Urinary bladder (tissue), 3 donors: ENCODE measurements at regions not wholly inside any gene's neighbourhood (a gene's known extent, or its start where the extent isn't known, plus 50 kb on each side); places are given as distances from the start of the nearest gene placed in this dataset.
A peak's percentile ranks its signal among the peaks of the same experiment; 100 is the strongest.

ENCODE experiments used
- DNase-seq: peaks from one replicate; pipeline ENCODE4 v3.0.0-alpha.2; 2015; ENCODE audit errors: extremely low spot score
- H3K27ac ChIP-seq: one replicate; pipeline ENCODE4 v1.5.1; 2013; ENCODE audit warnings: low read depth, mild to moderate bottlenecking, moderate library complexity
- H3K36me3 ChIP-seq: one replicate; pipeline ENCODE4 v1.6.1; 2013; ENCODE audit warnings: mild to moderate bottlenecking, moderate library complexity; ENCODE audit not compliant: insufficient read depth
- H3K4me1 ChIP-seq: one replicate; pipeline ENCODE4 v1.6.1; 2013; ENCODE audit warnings: mild to moderate bottlenecking, moderate library complexity; ENCODE audit not compliant: insufficient read depth
- H3K4me3 ChIP-seq: one replicate; pipeline ENCODE4 v1.5.1; 2013; ENCODE audit warnings: low read depth, low read length
- WGBS: extraction: QIAGEN DNeasy Blood & Tissue Kit; methylation state at CpG from one replicate; pipeline ENCODE4 v1.1.7; 2013; 5-methylcytosine and 5-hydroxymethylcytosine counted together
- donor health status: healthy with polysubstance abuse.
- donor health status: healthy.

DNA sequence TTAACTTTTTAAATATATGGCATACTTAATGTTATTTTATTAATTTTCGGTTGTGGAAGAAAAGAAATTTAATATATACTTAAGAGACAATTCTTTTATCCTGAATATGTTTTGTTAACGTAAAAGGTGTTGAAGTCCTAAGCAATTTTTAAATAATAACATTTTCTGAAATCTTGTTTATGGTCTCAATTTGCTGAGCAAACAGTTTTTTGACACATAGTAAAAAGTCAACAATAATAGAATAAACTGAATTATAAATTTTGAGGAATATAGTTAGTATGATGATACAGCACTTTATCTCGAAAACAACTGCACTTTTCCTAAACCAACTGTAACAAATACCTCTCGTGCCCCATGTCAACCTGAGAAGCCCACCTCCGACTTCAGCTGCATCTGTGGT lies 229.8 kb upstream of the TARS1 start:
- DNase-seq: no peak
- Histone ChIP-seq H3K4me3 (no peak overlapping the region), H3K36me3 (no peaks in the 10 kb centered on the region), H3K27ac (no peak overlapping the region), H3K4me1 (no peaks in the 10 kb centered on the region)
- 91% methylated on average over 5 of the region's 5 CpGs for WGBS

DNA sequence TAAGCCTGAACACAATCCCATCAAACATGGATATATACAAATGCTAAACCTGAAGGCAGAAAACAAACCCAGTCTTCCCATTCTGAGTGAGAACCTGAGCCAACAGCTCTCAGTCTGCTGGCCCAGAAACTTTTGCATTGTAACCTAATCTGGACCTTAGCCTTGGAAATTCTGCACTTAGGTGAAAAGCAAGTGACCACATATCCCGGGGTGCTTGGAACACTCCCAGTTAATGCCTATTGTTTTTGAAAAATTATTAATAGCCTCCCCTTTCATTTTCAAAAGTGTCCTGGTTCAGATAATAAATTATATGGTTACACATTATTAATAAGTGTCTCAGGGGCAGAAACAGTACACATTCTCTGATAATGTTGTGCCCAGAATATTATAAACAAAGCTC lies 228.3 kb upstream of the TARS1 start:
- 39% methylated on average over 1 of the region's 1 CpG for WGBS
- H3K4me3 ChIP-seq: no peak overlapping the region
- H3K27ac ChIP-seq: no peak overlapping the region
- no peak for DNase-seq
- no peaks in the 10 kb centered on the region for H3K4me1 ChIP-seq
- H3K36me3 ChIP-seq: no peaks in the 10 kb centered on the region

DNA sequence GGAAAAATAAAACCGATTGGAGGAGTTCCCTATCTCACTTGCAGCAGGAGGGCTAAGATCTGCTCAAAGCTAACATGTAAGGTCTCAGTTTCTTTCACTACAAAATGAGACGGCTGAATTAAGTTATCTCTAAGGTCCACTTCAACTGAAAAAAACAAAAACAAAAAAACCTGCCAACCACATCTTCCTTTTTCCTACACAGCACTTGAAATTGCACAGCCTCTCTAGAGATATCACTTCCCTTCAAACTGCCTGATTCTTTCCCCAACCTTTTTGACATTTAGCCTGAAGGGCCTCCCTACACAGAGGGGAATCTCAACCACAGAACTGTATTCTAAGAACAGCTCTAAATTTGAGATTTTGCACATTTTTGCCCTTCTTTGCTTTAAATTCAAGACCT lies 227.9 kb upstream of the TARS1 start:
- H3K36me3 ChIP-seq: no peaks in the 10 kb centered on the region
- H3K4me3 ChIP-seq: no peak overlapping the region
- WGBS: 47% methylated on average over 2 of the region's 2 CpGs
- DNase-seq: no peak
- no peaks in the 10 kb centered on the region for H3K4me1 ChIP-seq
- no peak overlapping the region for H3K27ac ChIP-seq

DNA sequence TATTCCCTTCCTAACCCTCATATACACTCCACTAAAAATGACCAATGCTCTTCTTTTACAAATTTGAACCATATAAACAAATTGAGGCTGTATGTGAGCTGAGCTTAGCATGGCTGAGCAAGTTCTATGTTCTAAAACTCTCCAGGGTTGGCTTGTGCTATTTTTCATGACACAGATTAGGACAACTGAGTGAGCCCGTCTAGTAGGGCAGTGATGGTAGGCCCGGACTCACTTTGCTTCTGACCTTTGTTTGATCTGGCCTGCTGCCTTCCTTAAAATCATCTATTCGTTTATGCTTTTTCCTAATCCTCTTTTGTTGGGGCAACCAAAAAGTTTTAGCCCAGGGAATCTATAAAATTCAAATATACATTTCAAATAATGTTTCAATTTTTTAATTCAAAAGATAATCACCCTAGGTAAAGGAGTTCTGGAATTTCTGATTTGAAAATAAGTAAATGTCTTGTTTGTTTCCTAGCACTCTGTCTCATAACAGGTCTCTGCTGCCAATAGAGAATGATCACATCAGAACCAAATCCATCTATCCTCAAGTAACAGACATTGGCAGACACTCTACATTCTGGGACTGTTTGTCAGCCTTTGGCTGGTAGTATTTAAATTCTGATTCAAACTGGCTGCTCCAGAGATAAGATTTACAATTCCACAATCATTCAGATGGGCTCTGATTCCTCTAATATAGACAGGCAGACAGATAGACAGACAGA lies 217.0 kb upstream of the TARS1 start:
- Histone ChIP-seq H3K4me1 (no peaks in the 10 kb centered on the region), H3K36me3 (no peaks in the 10 kb centered on the region), H3K4me3 (no peak overlapping the region), H3K27ac (no peak overlapping the region)
- DNase-seq: no peak
- 63% methylated on average over 3 of the region's 3 CpGs for WGBS

DNA sequence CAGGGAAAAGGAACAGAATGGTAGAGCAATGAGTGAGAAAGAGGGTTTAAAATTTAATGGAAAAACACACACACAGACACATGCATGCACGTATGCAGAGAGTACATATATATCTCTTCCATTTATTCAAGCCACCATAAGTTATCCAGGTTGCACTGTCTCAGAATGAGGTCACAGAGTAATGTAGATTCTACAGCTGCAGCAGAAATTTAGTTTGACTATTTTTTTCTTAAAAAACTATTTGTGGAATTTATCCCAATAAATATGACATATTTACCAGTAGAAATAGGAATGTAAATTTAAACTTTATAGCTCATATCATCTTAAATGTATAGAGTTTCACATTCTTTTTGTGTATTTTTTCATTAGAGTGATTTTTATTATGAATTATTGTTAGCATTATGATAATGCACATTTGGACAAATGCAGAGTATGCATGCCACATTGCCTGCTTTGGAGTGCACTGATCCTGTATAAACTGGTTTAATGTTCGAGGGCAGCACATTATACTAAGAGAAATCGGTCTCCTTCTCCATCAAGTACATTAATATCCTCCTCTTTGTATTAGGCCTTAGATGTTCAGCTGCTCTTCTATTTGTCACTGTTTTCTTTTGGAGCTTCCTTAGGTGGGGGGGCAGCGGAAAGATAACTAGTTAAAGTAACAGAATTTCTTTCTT lies 216.3 kb upstream of the TARS1 start:
- DNase-seq: no peak
- H3K4me1 ChIP-seq: no peaks in the 10 kb centered on the region
- WGBS: 92% methylated on average over 4 of the region's 4 CpGs
- H3K36me3 ChIP-seq: no peaks in the 10 kb centered on the region
- no peak overlapping the region for H3K27ac ChIP-seq
- no peak overlapping the region for H3K4me3 ChIP-seq

DNA sequence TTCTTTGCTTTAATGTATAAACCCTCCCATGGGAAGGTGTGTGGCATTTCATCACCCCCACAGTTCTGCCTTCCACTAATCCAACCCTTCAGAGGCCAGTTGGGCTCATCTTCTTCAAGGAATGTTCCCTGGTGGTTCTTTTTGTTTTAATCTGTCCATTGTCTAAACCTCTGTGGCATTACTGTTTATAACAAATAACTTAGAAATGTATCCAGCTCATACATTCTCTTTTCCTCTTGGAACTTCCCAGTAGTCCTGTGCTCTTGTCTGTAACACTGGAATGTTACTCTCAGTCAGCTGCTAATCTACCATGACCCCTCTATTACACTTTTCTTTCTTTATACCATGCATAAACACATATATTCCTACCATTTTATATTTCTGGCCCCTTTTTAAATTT lies 213.5 kb upstream of the TARS1 start:
- no peaks in the 10 kb centered on the region for H3K36me3 ChIP-seq
- H3K27ac ChIP-seq: no peak overlapping the region
- H3K4me3 ChIP-seq: no peak overlapping the region
- no peak for DNase-seq
- H3K4me1 ChIP-seq: no peaks in the 10 kb centered on the region

DNA sequence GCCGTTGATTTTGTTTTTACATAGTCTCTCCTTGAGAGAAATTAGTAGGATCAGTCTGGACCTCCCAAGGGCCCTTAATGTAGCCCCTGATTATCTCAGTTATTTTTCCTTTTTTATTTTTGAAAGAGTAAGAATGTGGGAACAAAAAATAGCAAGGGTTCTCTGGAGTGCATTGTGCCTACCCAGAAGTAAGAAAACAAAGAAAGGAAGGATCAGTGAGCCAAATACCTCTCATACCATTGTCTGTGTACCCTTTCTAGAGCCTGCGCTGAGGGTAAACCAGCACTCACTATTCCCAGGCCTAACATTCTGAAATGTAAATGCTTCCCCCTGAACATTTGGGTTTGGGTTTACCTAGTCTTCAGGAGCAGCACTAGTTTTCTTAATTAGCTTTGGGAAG lies 213.0 kb upstream of the TARS1 start:
- no peaks in the 10 kb centered on the region for H3K4me1 ChIP-seq
- no peak overlapping the region for H3K4me3 ChIP-seq
- no peak overlapping the region for H3K27ac ChIP-seq
- no peaks in the 10 kb centered on the region for H3K36me3 ChIP-seq
- WGBS: 82% methylated on average over 2 of the region's 2 CpGs
- DNase-seq: no peak

DNA sequence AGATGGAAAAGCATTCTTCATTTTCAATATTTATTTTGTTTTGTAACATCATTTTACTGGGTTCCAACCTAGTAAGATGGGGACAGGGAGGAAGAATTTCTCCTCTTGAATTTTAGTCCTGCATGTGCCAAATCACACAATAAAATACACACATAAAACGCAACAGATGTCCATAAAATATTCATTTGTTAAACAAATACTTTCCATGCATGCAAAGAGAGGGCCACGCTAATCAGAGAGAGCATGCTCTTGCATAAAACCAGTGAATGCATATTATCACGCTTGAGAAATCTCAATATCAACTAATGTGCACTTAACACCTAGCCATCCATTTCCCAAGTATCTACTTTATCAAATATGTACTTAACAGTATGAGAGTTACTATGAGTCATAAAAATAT lies 212.6 kb upstream of the TARS1 start:
- Histone ChIP-seq H3K4me1 (no peaks in the 10 kb centered on the region), H3K4me3 (no peak overlapping the region), H3K27ac (no peak overlapping the region), H3K36me3 (no peaks in the 10 kb centered on the region)
- DNase-seq: no peak
- 58% methylated on average over 3 of the region's 3 CpGs for WGBS

DNA sequence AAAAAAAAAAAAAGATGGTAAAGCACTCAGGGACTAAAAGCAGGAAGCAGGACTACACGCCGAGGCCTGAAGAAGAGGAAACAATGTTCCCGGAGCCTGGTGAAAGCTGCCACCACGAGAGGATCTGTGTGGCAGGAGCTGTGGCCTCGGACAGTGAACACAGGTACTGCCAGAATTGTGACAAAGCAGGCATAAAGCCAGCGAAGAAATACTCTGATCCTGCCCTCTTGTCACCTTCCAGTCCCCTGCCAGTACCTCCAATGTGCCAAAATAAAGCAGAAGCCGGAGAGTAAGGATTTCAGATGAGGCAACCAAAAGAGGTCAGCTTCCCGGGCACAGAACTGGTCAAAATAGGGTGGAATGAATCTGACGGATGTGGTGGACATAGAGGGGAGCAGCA lies 211.5 kb upstream of the TARS1 start:
- Histone ChIP-seq H3K36me3 (no peaks in the 10 kb centered on the region), H3K4me1 (no peaks in the 10 kb centered on the region), H3K27ac (no peak overlapping the region), H3K4me3 (no peak overlapping the region)
- no peak for DNase-seq
- 72% methylated on average over 9 of the region's 9 CpGs for WGBS

DNA sequence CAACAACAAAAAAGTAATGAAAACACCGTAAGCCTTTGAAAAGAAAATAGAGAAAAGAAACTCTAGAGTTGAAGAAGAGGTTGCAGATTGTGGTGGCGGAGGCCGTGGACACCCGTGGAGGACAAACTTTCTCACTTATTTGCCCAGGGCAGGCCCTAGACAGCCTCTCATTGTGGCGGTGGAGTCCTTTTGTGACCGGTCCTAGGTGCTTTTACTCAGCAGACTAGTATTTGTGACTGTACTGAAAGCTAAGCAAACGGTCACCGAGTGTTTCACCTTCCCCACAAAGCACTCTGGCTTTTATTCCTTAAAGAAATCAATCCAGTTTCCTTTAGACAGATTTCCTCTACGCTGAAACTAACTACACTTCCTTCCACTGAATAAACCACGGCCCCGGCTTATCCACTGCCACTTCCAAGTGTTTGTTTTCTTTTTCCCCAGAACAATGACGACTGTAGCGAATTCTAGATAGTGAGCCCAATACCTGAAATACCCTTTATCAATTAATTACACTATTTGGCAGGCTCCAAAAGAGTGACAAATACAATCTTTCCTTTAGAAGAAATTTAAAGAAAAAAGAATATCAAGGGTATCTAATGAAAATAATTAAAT lies 210.2 kb upstream of the TARS1 start:
- no peak overlapping the region for H3K4me3 ChIP-seq
- no peak for DNase-seq
- no peaks in the 10 kb centered on the region for H3K36me3 ChIP-seq
- no peaks in the 10 kb centered on the region for H3K4me1 ChIP-seq
- H3K27ac ChIP-seq: no peak overlapping the region
- 78% methylated on average over 13 of the region's 13 CpGs for WGBS

DNA sequence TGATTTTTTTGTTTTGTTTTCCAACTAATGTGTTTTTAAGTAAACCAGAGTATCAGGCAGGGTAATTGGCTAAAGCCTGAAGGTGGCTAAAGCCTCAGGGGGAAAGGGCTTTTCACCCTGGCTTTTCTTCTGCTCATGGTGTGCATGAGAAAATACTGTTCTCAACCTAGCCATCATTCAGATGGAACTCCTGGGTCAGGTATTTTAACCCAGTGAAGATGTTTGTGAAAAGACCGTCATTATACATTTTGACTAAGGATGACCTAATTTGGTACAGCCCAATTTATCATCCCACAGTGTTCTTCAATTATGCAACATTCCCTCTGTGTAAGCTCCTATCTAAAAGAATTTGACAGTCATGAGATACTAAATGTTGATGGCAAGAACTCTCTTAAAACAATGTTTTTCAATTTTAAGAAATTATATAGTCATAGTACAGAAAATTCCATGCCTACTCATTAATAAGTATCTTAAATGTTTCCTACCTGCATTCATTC lies 209.5 kb upstream of the TARS1 start:
- 94% methylated on average over 1 of the region's 1 CpG for WGBS
- Histone ChIP-seq H3K27ac (no peak overlapping the region), H3K4me3 (no peak overlapping the region), H3K36me3 (no peaks in the 10 kb centered on the region), H3K4me1 (no peaks in the 10 kb centered on the region)
- no peak for DNase-seq

DNA sequence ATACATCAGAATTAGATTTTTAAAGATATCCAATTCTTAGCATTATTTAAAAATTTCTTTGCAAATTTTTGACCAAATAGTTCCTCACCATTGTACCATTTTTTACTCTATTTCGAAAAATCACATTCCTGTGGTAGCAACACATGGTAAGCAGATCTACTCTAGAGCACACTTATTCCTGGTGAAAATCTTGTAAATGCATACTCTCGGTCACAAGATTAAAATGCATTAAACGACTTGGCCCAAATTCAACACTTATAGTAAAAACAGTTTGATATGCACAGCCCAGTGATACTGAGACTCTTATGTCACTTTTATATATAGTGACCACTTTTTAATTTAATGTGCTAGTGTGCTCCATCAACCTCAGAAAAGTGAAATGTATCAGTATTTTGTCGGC lies 208.8 kb upstream of the TARS1 start:
- no peak overlapping the region for H3K27ac ChIP-seq
- H3K4me1 ChIP-seq: no peaks in the 10 kb centered on the region
- DNase-seq: no peak
- H3K4me3 ChIP-seq: no peak overlapping the region
- H3K36me3 ChIP-seq: no peaks in the 10 kb centered on the region
- 80% methylated on average over 4 of the region's 4 CpGs for WGBS

DNA sequence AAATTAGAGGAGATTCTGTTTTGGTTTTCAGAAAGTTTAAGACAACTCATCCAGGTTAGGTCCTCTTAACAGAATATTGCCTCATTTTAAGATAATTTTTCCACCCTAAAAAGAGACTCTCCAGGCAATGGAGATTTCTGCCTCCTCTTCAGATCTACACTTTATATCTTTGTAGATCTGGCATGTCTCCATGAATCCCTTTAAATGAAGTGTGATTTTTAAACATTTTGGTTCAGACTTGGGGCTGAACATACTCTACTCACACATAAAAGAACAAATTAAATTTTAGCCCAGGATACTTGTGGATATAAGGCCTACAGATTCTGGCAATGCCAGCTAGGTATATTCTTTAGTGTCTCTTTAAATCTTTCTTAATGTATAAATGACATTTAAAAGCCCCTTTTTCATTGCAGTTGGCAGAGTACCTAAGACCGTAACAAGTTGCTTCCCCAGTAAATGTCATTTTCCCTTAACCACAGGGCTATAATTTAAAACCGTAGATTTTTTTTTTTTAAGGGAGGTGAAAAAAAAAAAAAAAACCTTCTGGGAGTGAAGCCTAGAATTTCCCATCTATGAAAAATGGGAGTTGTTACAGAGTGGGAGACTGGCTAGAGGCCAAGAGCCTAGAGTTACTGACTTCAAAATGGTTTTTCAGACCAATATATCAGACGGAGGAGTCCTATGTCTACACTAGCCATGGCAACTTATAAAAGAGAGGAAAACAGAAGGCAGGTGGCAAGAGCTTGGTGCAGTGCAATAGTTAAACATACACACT lies 207.8 kb upstream of the TARS1 start:
- Histone ChIP-seq H3K36me3 (no peaks in the 10 kb centered on the region), H3K4me1 (no peaks in the 10 kb centered on the region), H3K27ac (no peak overlapping the region), H3K4me3 (no peak overlapping the region)
- peak; percentile 66 for DNase-seq
- WGBS: 32% methylated on average over 3 of the region's 3 CpGs

DNA sequence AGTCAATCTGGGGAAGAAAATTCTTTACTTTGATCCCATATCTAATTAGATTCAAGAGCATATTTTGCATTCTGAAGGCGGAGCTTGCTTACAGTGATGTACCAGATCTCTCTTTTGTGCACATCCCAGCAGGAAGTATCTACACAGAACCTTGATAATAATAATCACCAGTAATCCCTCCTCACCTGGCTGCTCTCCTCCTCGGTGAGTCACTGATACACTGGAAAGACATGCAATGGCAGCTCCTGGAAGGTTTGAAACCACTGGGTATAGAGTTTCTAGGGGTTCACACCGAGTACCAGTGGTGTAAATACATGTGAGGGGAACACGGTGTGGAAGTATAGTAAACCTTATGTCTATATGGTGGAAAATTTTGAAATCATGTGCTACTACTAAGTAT lies 205.5 kb upstream of the TARS1 start:
- no peaks in the 10 kb centered on the region for H3K36me3 ChIP-seq
- WGBS: 95% methylated on average over 4 of the region's 4 CpGs
- DNase-seq: no peak
- H3K4me1 ChIP-seq: no peaks in the 10 kb centered on the region
- H3K27ac ChIP-seq: no peak overlapping the region
- H3K4me3 ChIP-seq: no peak overlapping the region
